GM18517 (cell line): ENCODE measurements at regions not wholly inside any gene's neighbourhood (a gene's known extent, or its start where the extent isn't known, plus 50 kb on each side); places are given as distances from the start of the nearest gene placed in this dataset.

Source experiments
- ATAC-seq: cut with Tn5 transposase; IDR thresholded peaks from one replicate; pipeline ENCODE4 v1.9.1; 2021; ENCODE audit warnings: mild to moderate bottlenecking, moderate library complexity; ENCODE audit not compliant: unreplicated experiment

DNA sequence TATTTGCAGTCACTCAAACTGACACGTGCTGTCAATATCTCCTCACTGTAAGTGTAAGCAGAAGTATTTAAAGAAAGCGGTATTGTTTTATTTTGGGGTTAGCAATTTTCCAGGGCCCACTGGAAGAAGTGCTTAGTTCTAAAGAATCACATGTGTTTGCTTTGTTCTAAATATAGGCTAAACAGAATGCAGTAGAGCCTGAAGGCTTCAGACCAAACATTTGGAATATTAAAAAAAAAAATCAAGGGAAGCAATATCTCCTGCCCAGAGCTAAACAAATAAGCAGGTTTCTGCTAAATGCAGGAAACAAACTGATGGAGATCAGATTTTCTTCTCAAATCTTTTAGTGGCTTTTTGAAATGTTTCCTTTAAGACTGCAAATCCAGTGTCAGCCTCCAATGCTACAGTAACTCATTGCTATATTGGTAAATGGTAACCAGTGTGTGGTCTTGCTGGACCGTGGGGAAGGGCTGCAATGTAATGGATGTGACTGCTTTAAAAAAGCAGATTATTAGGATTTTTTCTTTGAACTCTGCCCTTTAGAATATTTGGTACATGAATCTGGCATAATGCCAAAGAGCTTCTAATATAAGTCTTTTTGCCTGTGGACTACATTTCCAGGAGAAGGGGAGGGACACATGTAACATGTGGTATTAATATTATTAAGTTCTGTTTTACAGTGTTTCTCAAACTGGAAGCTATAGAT is 317.1 kb upstream of the FERMT1 start:
- no peak for ATAC-seq

DNA sequence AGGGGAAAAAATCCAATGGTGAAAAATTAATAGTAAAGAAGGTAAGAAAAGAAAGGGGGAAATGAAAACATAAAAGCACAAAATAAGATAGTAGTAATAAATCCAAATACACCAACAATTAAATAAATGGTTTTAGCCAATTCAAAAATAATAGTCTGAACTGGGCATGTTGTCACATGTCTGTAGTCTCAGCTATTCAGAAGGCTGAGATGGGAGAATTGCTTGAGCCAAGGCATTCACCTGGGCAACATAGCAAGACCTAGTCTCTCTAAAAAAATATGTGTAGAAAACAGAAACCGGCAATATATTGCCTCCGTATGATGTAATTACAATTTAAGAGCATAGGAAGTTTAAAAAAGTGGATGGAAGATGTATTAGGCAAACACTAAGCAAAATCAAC is 311.3 kb upstream of the FERMT1 start:
- ATAC-seq, result no peak

DNA sequence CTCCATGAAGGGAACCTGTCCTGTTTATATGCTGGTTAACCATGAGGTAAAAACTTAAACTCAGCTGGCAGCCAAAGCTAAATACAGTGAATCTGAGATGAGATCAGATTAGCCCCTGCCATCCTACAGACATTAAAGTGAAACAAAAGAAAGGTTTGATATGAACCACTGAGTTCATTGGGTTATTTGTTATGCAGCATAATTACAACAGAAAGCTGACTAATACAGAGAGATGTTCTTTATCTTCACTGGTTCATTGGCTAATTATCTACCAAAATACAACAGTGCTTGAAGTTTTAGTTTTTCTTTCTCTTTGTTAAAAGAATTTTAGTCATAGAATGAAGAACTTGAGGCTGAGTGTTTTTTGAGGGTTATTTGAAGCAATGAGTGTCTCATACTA is 307.6 kb upstream of the FERMT1 start:
- ATAC-seq, result no peak

DNA sequence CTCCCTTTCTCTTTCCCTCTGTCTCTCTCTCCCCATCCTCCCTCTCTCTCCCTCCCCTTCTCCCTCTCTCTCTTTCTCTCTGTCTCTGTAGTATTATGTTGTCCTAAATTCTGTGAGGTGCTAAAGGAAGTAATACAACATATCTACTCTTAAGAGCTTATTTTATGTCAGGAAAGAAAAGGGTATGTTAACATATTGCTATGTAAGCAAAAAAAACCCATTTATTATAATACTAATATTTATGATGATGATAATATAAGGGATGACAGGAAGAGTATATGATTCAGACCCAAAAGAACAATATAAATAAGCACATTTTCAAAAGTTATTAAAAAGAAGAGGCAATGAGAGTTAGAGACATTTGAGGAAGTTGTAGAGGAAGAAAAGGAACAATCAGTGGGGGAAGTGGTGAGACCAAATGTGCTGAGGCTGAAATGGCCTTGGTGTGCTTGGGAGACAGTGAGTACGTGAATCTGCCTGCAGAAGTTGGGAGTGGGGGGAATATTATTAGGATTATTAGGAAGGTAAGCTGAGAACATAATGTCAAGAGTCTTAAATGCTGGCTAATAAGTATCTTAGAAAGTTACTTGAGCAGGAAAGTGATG is 303.6 kb upstream of the FERMT1 start:
- no peak for ATAC-seq

DNA sequence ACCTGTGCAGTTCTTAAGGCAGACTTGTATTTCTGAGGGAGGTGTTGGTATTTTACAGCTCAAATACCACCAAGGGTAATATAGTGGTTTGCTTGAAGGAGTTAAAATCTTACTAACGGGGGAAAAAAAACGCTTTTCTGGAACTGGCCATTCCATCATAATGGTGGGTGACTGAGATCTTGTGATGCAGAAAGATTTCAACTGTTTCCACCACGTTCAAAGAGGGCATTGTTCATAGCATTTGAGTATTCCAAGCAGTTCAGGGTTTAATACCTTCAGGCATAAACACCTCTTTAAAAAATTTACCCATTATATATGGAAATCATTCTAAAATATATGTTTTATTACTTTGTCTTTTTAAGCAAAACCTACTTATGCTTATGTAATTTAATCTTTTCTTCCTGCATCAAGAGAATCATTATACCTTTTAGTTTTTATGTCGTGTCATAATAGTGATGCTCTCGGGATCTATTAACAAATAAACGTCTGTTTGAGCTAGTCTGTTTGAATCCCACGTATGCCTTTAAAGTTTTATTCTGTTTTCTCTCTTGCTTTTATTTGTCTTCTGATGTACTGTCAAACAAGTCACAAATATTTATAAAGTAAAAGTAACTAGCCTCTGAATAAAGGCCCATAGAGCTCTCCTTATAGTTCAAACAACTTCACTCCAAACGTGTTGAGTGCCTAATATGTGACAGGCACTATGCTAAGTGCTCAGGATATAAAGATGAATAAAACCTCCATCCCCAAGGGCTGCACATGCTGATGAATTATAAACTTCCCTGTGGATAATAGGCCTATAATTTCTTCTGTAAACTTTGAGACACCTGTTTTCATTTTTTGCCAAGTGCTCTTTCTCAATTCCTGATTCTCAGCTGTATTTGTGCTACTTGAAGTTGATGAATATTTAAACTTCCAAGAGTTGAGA is 298.8 kb upstream of the FERMT1 start:
- ATAC-seq, result no peak

DNA sequence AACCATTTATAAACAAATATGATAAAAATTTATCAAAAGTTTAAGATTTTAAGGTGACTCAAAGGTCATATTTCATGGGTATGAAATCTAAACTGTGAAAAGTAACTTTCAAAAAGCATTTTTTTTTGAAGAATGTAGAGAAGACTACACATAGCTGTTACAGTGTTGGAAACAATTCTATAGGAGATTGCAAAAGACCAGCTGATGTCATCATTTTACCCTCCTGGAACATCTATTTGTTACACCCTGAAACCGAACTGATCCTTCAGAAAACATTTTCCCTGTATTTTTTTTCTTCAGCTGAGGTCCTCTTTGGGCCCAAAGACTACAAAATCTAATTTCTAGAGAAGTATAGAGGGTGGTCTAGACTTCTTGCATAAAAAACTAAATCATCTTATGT is 297.5 kb upstream of the FERMT1 start:
- no peak for ATAC-seq

DNA sequence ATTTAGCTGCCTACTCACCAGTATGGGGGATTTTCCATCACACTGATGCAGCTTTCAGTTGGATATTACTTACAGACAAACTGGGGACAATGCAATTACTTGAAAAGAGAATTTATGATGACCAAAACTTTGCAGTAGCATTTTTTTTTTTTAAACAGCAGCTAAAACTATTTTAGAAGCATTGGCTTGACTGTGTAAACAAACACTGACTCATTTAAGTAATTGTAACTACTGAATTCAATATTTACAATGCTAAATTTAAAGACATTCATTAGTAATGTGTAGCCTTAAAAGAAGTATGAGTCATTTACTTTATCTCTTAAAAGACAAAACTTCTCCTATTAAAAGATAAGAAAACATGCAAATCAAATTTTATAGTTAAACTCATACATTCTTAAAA is 295.9 kb upstream of the FERMT1 start:
- peak; percentile 86 for ATAC-seq

DNA sequence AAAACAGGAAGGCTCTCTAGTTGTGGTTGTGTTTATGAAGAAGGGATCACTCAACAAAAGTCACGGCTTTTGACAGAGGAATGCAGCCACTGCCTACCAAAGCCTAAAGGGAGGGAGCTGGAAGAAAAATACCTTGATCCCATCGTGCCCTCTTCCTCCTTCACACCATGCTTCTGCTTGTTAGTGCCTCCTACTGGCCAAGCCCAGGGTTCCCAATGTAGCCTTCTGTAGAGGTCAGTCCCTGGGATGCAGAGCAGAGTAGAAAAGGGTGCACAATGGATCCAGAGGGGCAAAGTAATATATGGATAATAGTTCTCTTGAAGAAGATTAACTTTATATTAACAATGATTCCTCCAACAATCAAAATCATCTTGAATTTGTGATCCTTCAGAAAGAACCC is 293.5 kb upstream of the FERMT1 start:
- ATAC-seq, result no peak

DNA sequence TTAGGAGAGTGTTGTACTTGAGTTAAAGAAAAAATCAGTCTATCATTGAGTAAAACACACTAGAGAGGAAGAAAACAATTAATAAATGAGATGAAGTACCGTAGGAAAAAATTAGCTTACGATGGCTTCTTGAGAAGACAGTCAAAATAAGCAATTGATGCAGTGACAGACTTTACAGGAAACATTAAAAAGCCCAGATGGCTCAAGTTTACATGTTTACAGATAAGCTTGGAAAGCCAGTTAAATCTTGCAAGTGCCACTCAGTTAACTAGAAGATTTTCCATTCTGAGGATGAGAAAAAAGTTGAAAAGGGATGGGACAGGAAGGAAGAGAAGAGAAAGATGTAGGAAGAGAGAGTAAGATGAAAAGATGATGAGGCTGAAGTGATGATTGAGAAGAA is 288.8 kb upstream of the FERMT1 start:
- no peak for ATAC-seq

DNA sequence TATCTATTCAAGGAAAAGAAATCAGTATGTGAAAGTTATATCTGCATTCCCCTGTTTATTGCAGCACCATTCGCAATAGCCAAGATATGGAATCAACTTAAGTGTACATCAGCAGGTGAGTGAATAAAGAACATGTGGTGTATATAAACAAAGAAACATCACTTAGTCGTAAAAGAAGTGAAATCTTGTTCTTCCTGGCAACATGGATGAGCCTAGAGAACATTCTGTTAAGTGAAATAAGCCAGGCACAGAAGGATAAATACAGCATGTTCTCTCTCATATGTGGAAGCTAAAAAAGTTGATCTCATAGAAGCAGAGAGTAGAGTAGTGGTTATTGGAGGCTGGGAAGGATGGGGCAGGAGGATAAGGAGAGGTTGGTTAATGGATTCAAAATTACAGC is 287.9 kb upstream of the FERMT1 start:
- no peak for ATAC-seq

DNA sequence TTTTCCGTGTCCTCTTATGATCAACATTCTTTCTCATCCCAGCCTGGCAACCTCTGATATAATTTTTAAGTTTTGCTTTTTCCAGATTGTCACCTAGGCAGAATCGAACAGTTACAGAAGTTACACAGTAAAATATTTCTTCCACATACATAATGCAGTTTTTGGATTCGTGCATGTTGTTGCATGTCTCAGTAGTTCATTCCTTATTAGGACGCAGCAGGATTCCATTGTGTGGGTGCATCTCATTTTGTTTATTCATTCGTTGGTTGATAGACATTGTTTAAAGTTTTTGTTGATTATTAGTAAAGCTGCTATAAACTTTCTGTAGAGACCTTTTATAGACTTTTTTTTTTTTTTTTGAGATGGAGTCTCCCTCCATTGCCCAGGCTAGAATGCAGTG is 284.3 kb upstream of the FERMT1 start:
- no peak for ATAC-seq

DNA sequence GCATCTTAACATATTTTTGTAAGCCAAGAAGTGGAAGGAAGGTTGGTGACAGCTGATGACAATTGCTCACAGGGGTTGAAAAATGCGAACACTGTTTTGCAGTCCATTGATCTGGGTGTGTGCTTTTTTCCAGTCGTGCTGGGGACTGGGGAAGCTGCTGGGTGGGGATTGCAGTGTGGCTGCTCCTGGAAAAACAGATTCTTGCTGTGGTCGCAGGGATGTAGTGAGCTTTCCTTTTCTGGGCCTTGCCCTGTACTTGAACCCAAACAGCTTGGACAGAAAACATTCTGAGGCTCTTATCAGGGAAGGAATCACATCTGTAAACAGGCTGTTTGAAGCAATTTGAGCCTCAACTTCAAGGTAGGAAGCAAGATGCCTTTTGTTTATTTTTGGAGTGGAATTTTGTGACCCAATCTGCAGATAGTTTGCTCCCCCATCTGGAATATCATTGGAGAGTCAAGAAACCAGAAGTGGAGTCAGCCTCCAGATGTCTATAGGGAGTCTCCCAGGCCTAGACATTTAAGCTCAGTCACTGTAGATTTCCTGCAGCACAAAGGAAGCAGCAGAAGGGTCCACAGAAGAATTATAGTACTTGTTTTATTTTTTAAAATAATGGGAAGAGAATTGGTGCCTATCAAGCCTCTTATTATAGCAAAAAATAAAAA is 279.2 kb upstream of the FERMT1 start:
- ATAC-seq, result no peak

DNA sequence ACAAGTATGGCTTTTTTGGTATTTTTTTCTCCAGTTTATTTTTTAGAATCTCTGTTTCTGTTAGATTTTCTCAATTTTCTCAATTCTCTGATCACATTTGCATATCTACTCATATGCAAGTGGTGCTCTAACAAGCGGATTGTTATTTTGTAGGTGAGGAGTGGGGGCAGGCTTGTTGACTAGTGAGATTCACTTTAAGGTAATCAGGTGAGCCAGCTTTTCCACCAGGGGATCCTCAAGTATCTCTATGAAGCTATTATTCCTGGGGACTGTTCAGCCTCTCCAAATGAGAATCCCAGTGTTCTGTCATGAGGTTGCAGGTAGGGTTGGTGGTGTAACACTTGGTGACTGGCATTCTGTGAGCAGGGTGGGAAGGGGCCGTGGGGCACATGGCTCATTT is 274.3 kb upstream of the FERMT1 start:
- no peak for ATAC-seq

DNA sequence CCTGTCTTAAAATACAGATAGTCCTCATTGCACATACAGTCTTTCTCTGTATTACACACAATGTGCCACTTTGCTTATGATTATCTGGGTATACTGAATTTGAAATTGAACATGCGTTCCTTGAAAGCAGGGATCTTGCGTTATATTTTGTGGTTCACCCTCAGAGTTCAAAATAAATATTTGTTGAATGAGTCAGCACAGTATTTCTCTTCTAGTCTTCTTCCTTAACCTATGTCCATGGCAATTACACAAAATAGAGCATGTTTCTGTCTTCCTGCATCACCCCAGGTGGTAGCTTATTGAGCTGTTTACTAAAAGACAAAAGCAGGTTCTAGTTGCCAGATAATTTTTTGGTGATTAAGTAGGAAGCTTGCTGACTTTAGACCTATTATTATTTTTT is 272.9 kb upstream of the FERMT1 start:
- ATAC-seq, result no peak

DNA sequence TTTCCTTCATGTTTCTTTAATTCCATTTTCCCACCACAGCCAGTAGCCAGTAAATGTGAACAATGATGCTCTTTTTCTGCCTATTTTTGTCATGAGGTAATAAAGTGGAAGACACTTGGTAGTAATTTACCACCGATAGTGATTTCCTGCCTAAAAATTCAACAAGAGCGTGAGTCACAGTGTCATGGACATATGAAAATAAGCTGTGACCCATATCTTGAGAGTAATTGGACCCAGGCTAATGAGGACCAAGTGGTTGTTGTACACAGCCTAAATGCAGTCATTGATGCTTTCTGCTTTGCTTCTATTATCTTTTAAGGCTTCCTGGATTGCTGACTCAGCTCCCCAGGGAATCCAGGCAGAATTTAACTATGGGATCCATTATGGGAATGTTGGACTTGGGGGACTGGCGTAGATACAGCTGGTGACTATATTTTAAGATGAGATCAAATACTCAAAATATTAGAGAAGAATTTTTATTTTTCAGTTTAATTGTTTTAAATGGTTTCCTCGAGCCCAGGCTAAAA is 265.9 kb upstream of the FERMT1 start:
- ATAC-seq, result no peak

DNA sequence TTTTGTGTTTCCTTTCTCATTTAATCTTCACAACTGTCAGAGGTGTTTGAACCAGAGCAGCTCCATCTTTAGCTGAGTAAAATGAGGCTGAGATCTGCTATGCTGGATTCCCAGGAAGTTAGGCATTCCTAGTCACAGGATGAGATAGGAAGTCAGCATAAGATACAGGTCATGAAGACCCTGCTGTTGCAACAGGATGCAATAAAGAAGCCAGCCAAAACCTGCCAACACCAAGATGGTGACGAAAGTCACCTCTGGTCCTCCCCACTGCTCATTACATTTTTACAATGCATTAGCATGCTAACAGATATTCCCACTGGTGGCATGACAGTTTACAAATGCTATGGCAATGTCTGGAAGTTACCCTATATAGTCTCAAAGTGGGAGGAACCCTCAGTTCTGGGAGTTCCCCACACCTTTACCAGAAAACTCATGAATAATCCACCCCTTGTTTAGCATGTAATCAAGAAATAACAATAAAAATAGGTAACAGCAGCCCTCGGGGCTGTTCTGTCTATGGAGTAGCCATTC is 262.2 kb upstream of the FERMT1 start:
- ATAC-seq, result no peak

DNA sequence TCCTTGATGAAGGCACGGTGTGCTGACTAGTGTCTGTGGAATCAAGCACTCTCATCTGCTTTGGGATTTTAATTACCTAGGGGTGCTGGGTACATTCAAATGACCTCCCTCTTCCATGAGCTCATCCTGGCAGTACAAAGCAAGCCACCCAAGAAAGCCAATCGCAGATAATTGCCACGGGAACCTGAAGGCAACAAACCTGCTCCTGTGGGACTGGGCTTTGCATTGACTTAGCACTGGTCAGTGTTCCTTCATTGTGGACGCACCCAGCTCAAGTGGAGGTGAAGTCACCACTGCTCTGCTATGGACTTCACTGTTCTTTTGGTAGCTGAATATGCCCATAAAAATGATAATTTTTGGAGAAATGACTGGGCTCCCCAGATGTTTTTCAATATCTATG is 261.6 kb upstream of the FERMT1 start:
- no peak for ATAC-seq

DNA sequence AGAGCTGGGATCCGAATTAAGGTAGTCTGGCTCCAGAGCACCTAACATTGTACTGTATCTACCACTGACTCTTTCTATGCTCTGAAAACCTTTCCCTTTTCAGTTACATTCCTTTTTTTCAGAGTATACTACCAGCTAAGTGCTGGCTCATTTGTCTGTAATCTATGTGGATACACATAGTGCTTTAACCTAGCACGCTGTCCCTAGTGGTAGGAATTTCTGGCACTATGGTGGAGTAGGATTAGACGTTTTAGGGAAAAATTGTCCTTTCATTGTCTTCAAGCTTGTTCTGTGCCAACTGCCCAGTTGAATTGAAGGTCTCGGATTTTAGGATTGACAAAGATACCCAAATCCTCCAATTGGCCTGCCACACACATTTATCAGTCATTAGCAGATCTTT is 259.1 kb upstream of the FERMT1 start:
- ATAC-seq, result no peak

DNA sequence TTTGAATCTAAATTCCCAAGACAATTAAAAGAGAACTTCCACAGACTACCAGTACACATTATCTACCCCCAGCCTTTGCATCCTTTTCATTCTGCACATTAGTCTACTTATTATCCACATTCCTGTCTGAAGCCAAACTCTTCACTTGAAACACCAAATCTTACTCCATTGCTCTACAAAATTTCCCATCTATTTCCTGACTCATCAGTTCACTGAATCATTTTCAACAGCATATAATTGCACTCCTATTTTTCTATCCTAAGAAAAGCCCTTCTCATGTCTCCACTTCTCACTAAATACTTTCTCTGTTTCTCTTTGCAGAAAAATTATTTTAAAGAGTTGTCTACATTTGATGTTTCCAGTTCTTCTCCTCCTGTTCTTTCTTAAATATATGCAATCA is 239.4 kb upstream of the FERMT1 start:
- no peak for ATAC-seq

DNA sequence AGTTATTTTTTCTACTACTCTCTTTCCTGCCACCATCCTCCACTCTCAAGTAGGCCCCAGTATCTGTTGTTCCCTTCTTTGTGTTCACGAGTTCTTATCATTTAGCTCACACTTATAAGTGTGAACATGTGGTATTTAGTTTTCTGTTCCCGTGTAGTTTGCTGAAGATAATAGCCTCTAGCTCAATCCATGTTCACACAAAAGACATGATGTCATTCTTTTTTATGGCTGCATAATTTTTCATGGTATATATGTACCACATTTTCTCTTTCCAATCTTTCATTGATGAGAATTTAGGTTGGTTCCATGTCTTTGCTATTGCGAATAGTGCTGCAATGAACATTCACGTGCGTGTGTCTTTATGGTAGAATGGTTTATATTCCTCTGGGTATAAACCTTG is 237.9 kb upstream of the FERMT1 start:
- no peak for ATAC-seq
